NCI-H1436 (cell line): ENCODE measurements at regions not wholly inside any gene's neighbourhood (a gene's known extent, or its start where the extent isn't known, plus 50 kb on each side); places are given as distances from the start of the nearest gene placed in this dataset.
"Not testable (repeated sequence)": the region's sequence is repeated elsewhere in the genome, so short reads cannot be mapped to it uniquely, and the experiment has no call there.

Source experiments
- DNase-seq: peaks from one replicate; lab custom pipeline; 2025; lab: John Stamatoyannopoulos, UW

DNA sequence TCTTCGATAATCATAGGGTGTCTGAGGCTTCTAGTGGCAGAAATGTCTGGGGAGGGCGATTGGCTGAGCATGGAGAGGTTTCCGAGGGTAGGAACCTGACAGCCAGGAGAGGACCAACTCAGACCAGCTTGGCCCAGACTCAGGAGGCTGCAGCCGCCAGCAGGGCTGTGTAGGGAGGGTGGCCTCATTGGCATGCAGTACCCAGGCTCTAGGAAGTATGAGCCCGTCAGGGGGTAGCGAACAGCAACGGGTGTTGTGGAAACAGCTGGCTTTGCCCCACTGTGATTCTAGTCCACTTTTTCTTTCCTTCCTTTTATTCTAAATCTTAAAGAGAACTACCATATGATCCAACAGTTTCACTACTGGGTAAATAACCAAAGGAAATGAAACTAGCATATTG lies 103.3 kb downstream of the DIRAS3 start:
- DNase-seq = no peak

DNA sequence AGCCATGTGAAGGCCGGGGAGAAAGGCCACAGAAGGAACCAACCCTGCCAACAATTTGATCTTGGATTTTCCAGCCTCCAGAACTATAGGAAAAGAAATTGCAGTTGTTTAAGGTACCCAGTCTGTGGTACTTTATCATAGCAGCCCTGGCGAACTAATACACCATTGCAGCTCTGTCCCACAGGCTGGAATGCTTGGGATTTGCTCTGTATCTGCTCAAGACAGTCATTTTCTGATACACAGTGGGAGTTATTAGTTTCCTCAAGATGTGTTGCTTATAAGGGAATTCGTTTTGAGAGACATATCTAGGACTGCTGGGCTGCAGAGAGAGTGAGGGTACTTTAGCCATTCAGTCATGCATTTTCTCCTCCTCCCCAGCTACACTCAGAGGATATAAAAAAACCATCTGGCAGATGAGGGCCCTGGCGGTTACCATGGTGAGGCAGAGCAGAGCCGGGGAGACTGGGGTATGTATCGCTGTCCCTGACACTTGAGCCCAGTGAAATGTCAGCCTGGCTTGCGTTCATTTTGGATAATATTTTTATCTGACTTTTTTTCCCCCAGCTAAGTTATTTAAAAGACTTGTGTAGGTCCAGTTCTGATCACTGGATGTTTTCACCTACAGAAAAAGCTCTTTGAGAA lies 104.6 kb downstream of the DIRAS3 start:
- peak; percentile 63 for DNase-seq

DNA sequence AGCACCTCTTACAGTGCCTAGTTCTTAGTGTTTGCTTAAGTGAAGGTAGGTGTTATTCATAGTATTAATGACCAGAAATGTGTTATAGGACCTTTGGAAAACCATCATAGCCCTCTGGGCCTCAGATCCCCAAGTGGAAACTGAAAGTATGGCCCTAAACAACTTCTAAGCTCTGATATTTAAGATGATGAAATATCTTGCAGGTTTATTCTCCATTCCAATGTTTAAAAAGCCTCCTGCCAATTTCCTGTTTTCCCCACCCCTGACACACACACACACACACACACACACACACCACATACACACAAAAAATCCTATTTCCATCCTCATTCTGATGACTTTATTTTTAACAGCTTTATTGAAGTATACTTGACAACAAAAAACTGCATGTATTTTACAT lies 108.2 kb downstream of the DIRAS3 start:
- peak; percentile 50 for DNase-seq

DNA sequence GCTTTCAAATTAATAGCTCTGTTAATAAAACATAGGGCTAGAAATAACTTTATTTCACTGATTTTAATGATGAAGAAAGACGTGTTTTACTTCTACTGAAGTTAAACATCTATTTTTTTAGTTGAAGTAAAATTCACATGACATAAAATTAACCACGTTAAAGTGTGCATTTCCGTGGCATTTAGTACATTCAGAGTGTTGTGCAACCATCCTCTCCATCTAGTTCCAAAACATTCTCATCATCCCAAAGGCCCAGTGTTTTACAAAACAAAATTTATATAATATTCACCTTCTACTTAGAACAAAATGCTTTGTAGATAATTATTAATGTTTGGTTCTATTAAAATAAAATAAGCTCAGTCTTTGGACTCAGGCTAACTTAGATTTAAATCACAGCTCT lies 108.5 kb upstream of the GNG12 start:
- no peak for DNase-seq

DNA sequence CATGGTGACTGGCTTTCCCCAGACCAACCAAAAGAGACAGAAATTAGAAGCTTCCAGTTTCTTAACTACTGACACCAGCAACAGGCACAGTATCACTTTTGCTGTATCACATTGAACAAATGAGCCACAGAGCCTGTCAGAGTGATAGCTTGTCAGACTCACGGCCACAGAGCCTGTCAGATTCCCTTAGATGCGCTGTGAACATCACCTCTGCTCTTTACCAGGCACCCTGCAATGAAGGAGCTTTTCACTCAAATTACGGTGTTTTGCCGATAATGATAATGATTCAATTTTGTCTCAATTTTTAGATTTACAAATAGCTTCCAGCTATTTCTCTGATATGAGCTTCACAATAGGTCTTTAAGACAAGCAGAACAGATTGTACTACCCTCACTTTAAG lies 107.9 kb upstream of the GNG12 start:
- DNase-seq = no peak

DNA sequence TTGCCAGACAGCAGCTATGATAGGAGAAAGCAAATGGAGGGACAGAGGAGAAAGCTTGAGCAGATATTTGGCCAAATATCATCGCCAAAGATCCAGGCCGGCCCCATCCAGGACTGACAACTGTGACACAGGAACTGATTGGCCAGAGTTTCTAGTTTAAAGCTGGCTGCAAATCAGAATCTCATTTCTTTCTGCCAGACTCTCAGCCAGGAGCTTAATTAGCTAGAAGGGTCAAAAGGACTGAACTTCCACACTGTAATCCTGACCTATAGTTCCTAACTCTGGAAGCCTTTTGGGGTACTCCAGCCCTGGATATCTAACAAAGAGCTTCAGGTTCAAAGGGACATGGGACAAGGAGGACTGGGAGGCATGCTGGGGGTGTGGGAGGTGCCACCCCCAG lies 106.7 kb upstream of the GNG12 start:
- no peak for DNase-seq

DNA sequence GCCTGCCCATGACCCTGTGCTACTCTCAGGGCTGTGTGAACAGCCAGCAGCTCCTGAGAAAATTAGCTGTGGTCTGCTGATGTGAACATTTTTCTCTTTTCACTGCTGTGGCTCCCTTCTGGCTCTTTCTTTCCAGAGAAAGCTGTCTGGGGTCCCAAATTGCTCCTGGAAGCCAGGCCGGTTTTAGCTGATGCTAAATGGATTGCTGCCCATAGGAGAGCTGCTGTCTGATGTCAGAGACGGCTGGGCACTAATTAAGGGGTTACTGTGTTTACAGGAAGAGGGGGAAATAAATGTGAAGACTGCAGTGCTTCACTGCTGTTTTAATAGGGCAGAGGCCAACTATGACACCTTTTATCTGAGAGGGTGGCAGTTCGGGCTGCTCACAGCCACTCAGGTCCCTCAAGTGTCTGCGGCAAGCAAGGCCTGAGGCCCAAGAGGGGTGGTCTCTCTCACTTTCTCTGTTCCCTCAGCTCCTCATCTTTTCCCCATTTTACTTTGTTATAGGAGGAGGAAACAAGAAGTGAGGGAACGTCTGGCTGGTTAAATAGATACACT lies 106.0 kb upstream of the GNG12 start:
- no peak for DNase-seq

DNA sequence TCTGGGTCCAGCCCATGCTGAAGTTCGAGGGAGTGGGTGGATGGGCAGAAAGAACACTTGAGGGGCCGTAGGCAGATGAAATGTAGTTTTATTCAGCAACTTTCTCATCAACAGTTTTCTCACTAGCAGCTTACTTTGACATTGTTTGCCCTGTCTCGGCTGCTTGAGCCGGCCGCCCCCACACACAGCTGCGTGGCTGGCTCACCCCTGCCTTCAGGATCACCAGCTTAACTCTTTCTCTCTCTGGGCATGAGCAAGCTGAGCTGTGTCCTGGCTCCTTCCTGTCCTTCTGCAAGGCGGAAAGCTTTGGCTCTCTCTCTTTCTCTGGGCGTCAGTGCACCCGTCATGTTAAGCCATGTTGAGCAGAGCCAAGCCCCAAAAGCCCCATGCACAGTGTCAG lies 104.4 kb upstream of the GNG12 start:
- no peak for DNase-seq

DNA sequence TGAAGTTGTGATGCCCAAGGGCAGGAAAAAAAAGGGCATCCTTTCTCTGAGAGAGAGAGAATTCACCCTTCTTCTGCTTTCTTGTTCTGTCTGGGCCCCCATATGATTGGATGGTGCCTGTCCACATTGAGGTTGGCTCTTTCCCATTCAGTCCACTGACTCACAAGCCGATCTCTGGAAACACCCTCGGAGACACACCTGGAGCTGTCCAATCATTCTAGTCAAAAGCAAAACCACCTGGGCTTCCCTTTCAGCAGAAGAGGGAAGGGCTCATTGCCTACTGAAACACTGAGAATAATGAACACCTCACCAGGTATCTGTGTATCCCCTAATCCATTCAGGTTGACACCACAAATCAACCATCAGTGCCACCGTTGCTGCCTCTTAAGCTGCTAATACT lies 103.7 kb upstream of the GNG12 start:
- no peak for DNase-seq

DNA sequence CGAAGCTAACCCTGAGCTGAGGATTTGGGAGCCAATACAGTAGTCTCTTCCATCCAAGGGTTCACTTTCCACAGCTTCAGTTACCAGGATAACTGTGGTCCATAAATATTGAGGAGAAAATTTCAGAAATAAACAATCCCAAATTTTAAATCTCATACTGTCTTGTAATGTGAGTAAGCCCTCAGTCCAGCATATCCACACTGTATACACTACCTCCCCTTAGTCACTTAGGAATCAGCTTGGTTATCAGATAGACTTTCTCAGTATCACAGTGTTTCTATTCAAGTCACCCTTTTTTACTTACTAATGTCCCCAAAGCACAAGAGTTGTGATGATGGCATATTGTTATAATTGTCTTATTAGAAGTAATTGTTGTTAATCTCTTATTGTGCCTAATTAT lies 102.3 kb upstream of the GNG12 start:
- DNase-seq = no peak

DNA sequence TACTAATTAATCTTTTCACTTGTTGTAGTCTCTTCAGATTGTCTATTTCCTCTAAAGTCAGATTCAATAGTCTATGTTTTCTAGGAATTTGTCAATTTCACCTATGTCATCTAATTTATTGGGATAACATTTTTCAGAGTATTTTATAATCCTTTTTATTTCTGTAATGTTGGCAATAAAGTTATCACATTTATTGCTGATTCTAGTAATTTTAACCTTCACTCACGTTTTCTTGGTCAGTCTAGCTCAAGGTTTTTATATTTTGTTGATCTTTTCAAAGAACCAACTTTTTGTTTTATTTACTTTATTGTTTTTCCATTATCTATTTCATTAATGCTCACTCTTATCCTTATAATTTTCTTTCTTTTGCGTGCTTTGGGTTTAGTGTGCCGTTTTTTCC lies 97.9 kb upstream of the GNG12 start:
- no peak for DNase-seq

DNA sequence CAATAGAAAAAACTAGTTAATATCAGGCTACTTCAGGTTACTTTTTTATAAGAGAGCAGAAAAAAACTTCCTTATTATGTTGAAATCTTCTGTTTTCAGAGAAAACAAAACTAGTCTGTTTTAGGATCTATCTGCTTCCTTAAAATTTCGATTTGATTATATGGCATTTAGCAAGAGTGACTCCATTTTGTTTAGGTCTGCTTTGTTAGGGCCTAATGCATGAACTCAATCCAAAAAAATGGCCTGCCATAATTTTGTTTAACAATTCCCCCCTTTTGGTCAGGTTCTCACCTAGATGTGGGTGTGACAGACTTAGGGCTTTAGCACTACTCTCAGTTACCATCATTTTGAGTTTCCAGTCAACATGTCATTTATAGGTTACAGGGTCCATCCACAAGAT lies 89.8 kb upstream of the GNG12 start:
- no peak for DNase-seq

DNA sequence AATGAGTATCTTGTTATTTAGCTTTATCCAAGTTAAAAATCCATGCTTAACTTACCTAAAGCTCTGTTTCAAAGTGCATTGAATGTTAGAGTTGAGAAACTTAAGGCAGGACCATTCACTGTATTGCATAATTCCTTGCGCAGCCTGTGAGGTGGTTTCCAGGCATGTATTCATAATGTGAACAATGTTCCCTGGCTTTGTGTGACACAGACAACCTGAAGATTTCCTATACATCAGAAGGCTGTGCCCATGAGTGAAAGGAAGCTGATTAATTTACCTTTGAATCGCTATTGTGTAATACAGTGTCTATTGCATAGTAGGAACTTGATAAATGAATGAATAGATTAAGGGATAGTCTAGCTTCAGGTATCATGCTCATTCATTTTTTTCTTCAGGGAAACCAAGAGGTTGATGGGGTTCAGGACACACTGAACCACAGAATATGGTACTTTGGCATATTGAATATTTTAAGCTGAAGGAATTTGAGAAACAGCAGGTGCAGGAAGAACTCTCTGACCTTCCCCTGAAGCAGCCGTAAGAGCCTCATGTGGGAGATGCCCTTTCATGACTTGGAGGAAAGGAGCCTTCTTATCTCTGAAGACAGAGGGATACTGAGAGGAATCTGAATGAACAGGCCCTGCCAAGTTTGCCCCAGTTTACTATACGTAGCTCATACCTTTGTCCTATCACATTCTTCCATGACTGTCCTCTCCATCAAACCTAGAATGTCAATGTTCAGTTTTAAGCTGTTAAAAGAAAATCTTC lies 88.6 kb upstream of the GNG12 start:
- DNase-seq = no peak

DNA sequence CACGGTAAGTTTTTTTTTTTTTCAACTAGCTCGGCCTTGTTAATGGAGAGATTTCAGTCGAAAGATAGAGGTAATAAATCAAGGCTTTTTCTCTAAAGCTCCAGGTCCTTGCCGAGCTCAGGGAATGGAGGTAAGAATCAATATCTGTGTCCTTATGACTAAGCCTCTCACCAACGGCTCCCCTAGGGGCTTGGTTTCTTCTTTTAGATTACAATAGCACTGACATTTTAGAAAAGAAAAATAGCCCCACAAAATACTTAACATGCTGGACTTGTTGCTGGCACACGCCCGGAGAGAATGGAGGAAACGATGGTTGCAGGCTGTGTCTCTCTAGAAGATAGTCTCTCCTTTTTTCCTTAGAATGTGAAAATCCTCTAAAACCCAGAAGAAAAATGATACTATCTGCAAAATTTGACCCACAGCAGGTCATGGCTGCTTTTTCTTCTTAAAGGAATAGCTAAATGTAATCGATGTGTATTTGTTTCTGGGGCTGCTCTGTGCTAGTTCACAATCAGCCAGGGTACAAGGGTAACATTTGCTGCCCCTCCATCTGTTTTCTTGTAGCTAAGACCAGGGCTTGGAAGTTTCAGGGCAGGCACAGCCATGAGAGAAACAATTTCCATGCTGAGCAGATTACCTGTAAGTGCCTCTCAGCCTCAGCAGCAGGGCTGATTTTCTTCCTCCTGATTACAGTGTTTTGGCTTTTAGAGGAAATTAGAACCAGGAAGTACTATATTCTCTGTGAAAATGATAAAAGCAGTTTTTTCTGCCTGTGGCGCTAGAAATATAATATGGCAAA lies 86.2 kb upstream of the GNG12 start:
- DNase-seq = no peak

DNA sequence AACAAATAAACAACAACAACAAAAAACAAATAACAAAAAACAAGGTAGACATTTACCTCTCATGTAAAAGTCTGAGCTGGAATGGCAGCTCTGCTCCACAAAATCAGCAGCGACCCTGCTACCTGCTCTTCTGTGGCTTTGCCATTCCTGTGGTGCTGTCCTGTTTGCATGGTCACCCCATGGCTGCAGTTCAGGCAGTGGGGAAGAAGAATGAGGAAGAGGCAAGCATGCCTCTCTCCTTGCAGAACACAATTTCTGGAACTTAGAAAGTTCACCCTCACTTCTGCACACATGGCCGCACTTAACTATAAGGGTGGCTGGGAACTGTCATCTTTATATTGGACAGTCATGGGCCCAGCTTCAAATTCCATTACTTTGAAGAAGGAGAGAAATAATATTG lies 84.8 kb upstream of the GNG12 start:
- no peak for DNase-seq

DNA sequence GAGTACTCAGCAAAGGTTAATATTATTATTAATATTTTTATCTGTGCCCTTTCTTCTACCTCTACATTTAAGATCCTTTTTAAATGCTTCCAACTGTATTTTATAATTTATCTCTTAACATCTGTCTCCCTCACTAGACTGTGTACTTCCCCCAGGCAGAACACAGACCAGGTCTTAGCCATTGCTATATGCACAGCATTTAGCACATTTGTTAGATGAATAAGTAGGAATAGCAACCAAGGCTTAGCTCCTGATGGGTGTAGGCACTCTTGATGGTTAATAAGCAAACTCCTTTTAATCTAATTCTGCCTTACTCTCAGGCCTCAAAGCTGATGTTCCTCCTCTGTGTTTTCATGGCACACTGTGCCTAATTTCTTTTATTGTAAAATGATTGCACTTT lies 83.7 kb upstream of the GNG12 start:
- no peak for DNase-seq

DNA sequence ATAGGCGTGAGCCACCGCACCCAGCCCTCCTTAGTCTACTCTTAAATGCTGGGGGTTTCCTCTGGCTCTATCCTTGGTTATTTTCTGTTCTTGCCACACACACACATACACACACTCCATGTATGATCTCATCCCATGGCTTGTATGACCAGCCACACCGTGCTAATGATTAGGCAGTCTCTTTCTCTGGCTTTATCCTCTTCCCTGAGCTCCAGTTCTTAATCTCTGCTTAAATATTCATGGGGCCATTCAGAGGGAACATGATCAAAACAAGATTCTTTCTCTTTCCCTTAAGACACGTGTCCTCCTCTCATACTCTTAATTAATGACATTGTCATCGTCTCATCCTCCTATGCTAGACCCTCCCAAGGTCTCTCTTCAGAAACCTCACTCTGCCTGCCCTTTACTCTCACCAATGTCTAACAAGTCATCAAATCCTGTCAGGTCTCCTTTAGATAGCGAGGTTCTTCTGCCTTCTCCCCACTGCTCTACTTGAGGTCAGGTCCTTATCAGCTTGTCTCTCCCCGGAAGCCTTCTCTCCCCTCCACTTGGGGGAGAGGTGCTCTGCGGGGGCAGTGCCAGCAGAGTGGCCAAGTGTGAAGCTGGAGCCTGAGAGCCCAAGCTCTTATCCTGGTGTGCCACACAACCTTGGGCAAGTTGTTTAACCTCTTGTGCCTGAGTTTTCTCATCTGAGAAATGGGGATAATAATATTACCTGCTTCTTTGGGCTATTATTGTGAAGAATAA lies 83.0 kb upstream of the GNG12 start:
- DNase-seq = no peak

DNA sequence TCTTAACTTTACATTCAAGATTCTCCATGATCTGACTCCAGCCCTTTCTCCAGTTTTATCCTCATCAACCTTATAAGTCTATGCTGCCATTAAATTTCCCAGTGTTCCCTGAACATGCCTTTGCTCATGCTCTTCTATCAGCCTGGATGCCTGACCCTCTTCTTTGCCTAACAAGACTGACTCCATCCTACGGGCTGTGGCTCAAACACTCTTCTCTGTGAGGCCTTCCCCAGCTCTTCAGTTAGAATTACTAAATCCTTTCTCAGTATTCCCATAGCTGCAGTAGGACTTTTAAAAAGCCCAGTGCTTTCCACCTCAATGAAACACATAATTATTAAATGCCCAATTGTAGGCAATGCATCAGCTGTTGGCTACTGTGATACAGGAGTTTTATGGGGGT lies 76.5 kb upstream of the GNG12 start:
- DNase-seq = no peak

DNA sequence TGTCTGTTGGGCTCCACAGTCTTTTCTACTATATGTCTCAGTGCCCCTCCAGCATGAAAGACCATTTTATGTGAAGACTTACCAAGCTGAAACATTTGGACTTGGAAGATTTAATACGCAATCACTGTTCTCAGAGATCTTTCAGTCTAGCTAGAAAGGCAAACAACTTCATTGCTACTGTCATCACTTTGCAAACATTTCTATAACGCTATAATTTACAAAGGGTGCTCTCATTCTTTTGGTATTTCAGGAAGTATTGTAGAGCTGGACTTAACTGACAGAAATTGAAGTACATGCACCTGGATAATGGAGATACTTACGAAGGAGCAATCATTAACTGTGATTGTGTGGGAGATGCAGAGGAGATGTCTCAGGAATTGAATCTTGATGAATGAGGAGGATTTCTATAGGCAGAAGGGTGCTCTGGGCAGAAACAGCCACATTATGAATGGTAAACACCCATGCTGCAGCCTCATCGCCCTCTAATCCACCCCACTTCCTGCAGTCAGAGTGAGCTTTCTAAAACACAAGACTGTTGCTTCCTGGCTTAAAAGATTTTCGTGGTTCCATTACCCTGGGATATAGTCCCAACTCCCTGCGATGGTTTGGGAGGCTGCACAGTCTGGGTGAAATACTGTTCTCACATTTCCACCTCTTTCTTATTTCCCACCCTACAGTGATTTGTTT lies 75.1 kb upstream of the GNG12 start:
- DNase-seq = no peak

DNA sequence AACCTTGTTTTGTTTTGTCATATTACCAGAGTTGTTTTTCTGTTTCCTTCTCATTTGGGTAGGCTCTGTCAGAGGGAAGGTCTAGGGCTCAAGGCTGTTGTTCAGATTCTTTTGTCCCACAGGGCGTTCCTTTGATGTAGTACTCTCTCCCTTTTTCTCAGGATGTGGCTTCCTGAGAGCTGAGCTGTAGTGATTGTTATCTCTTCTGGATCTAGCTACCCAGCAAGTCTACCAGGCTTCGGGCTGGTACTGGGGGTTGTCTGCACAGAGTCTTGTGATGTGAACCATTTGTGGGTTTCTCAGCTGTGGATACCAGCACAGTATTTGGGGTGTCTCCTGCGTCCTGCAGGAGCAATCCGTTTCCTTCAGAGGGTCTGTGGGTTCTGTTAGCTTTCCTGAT lies 74.2 kb upstream of the GNG12 start:
- not testable (repeated sequence) for DNase-seq

DNA sequence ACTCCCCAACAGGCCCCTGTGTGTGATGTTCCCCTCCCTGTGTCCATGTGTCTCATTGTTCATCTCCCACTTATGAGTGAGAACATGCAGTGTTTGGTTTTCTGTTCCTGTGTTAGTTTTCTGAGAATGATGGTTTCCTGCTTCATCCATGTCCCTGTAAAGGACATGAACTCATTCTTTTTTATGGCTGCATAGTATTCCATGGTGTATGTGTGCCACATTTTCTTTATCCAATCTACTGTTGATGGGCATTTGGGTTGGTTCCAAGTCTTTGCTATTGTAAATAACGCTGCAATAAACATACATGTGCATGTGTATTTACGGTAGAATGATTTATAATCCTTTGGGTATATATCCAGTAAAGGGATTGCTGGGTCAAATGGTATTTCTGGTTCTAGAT lies 72.7 kb upstream of the GNG12 start:
- not testable (repeated sequence) for DNase-seq
